Activated B cell treated with CpG ODN at 0.5 μM for 24 hours (primary cell): ENCODE measurements at regions not wholly inside any gene's neighbourhood (a gene's known extent, or its start where the extent isn't known, plus 50 kb on each side); places are given as distances from the start of the nearest gene placed in this dataset.

Experiments
- ATAC-seq: fragments of 200-7000 bp; cut with Tn5 transposase; one replicate; pipeline ENCODE4 v1.10.0; 2021; ENCODE audit warnings: low read depth, mild to moderate bottlenecking, moderate library complexity
- CTCF ChIA-PET: fragments of 350-600 bp; sonication (Branson Sonifier 250); formaldehyde crosslinking; loops from one replicate; lab custom pipeline; 2021; ENCODE audit warnings: antibody characterized with exemption; lab: Charles Lee
- POLR2A ChIA-PET: fragments of 350-600 bp; sonication (Branson Sonifier 250); formaldehyde crosslinking; loops from one replicate; lab custom pipeline; 2021; ENCODE audit warnings: antibody characterized with exemption; lab: Charles Lee
- DNase-seq: peaks from one replicate; pipeline ENCODE4 v3.0.0; 2022
- H3K27ac Mint-ChIP-seq: one replicate; pipeline ENCODE4 v1.8.0; 2020; ENCODE audit warnings: mixed read lengths
- H3K27me3 Mint-ChIP-seq: one replicate; pipeline ENCODE4 v1.8.0; 2021; ENCODE audit warnings: mixed read lengths
- H3K36me3 Mint-ChIP-seq: one replicate; pipeline ENCODE4 v1.8.0; 2021; ENCODE audit warnings: low read depth, mixed read lengths
- H3K4me1 Mint-ChIP-seq: one replicate; pipeline ENCODE4 v1.8.0; 2021; ENCODE audit warnings: mixed read lengths
- H3K4me3 Mint-ChIP-seq: one replicate; pipeline ENCODE4 v1.8.0; 2020; ENCODE audit warnings: mild to moderate bottlenecking, mixed read lengths
- H3K9me3 Mint-ChIP-seq: one replicate; pipeline ENCODE4 v1.8.0; 2020; ENCODE audit warnings: mixed read lengths
- CTCF ChIP-seq: fragments of 200-600 bp; IDR thresholded peaks from one replicate; pipeline ENCODE4 v1.8.0; 2022; ENCODE audit warnings: antibody characterized with exemption, mild to moderate bottlenecking
- intact Hi-C: fragments of 100-400 bp; cut with micrococcal nuclease; formaldehyde crosslinking; loops from one replicate; pipeline ENCODE4 v1.15.1; 2024

- TF ChIP-seq CTCF, result no peak
- H3K36me3 Mint-ChIP-seq, result no peaks in the 10 kb centered on the region
These were observed 92.3 kb upstream of the POU2AF2 start for GRCh38 chr11:111153194-111153593.

GRCh38 chr11:111148953-111149352, 96.6 kb upstream of the POU2AF2 start:
- POLR2A ChIA-PET, result no interaction called here
- no peak overlapping the region for H3K4me3 Mint-ChIP-seq
- no peak overlapping the region for H3K27ac Mint-ChIP-seq
- no peak for ATAC-seq
- no peak for TF ChIP-seq CTCF
- no peak for DNase-seq
- peaks cover 5% of the 10 kb centered on the region for H3K4me1 Mint-ChIP-seq
- no peaks in the 10 kb centered on the region for H3K36me3 Mint-ChIP-seq
- H3K9me3 Mint-ChIP-seq, result no peaks in the 10 kb centered on the region
- no peaks in the 10 kb centered on the region for H3K27me3 Mint-ChIP-seq
- intact Hi-C loops, result no loop called here
- CTCF ChIA-PET, result no interaction called here

More at GRCh38 chr11:111153194-111153593, 92.3 kb upstream of the POU2AF2 start:
- ChIA-PET CTCF (no interaction called here), POLR2A (interaction anchor here (0.6 kb wide), 1 partner anchor 324 kb away, joined by 3 read pairs; no protein-coding TSS in a partner anchor)
- Mint-ChIP-seq H3K4me1 (peaks cover 13% of the 10 kb centered on the region), H3K27me3 (no peaks in the 10 kb centered on the region), H3K27ac (no peak overlapping the region), H3K9me3 (no peaks in the 10 kb centered on the region), H3K4me3 (no peak overlapping the region)
- intact Hi-C loops, result no loop called here
- DNase-seq (no peak), ATAC-seq (no peak)

- no peak for ATAC-seq
- intact Hi-C loops, result no loop called here
- Mint-ChIP-seq H3K27ac (no peak overlapping the region), H3K4me3 (no peak overlapping the region), H3K4me1 (no peaks in the 10 kb centered on the region), H3K27me3 (no peaks in the 10 kb centered on the region), H3K9me3 (no peaks in the 10 kb centered on the region), H3K36me3 (no peaks in the 10 kb centered on the region)
- CTCF ChIA-PET, result no interaction called here
- POLR2A ChIA-PET, result no interaction called here
- no peak for TF ChIP-seq CTCF
- no peak for DNase-seq
These were observed 97.4 kb upstream of the POU2AF2 start for GRCh38 chr11:111148121-111148520.

- H3K36me3 Mint-ChIP-seq, result no peaks in the 10 kb centered on the region
- TF ChIP-seq CTCF, result no peak
- no peak overlapping the region for H3K4me3 Mint-ChIP-seq
- DNase-seq, result no peak
- H3K27ac Mint-ChIP-seq, result no peak overlapping the region
- ATAC-seq, result no peak
- ChIA-PET POLR2A (no interaction called here), CTCF (no interaction called here)
- intact Hi-C loops, result no loop called here
- no peaks in the 10 kb centered on the region for H3K27me3 Mint-ChIP-seq
- H3K9me3 Mint-ChIP-seq, result no peaks in the 10 kb centered on the region
- peaks cover 12% of the 10 kb centered on the region for H3K4me1 Mint-ChIP-seq
These were observed 107.7 kb upstream of the POU2AF2 start for GRCh38 chr11:111137846-111138245.

- ChIA-PET POLR2A (no interaction called here), CTCF (no interaction called here)
- DNase-seq, result no peak
- H3K36me3 Mint-ChIP-seq, result no peaks in the 10 kb centered on the region
- peaks cover 12% of the 10 kb centered on the region for H3K4me1 Mint-ChIP-seq
- intact Hi-C loops, result no loop called here
- no peak for ATAC-seq
- no peak overlapping the region for H3K27ac Mint-ChIP-seq
- no peaks in the 10 kb centered on the region for H3K27me3 Mint-ChIP-seq
- no peak for TF ChIP-seq CTCF
- no peak overlapping the region for H3K4me3 Mint-ChIP-seq
- peaks cover 4% of the 10 kb centered on the region for H3K9me3 Mint-ChIP-seq
These were observed 109.6 kb upstream of the POU2AF2 start for GRCh38 chr11:111135778-111136570.
